HG03558 (cell line): ENCODE measurements at regions not wholly inside any gene's neighbourhood (a gene's known extent, or its start where the extent isn't known, plus 50 kb on each side); places are given as distances from the start of the nearest gene placed in this dataset.

ENCODE experiments used
- ATAC-seq: cut with Tn5 transposase; IDR thresholded peaks from one replicate; pipeline ENCODE4 v1.9.1; 2021; ENCODE audit warnings: moderate number of reproducible peaks; ENCODE audit not compliant: unreplicated experiment; ENCODE audit errors: extremely low read depth

DNA sequence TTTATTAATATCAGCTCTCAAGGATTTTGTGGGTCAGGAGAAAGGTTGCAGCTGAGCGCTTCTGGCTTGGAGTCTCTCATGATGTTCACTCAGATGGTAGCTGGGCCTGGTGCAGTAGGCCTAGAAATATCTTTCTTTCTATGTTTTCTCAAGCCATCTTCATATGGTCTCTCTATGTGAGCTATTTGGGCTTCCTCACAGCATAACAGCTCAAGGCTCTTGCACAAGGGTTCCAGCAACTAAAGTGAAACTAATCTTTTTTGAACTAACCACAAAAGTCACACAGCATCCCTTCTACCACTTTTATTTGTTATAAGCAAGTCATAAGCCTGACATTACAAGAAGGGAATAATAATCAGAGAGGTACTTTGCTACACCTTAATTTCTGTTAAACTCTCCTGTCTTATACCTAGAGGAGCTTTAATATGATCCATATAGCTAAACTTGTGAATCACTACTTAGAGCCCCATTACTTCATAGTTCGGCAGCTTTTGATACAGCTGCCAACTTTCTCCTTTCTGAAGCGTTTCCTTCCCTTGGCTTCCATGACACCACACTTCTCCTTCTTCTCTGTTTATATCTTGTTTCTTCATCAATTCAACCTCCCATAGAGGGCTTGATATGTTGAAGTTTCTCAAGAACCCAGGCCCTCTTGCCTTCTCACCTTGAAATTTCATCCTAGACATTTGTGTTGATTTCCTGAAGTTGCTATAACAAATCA, 720.2 kb downstream of the LTN1 start:
- no peak for ATAC-seq

DNA sequence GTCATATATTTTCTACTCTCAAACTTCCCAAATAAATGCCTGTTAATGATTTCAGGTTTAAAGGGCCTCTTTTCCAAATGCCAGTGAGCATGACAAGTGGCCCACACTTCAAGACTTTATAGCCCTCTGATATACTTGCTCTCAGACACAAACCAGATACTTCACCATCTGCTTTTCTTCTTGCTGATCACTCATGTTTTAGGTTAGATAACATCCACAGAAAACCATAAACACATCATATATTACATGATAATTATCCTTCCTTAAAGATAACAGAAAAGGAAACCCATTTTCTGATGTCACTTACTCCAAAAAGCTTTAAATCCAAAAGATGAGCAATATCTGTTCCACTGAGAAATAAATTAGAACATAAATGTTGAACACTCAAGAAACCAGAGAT, 723.5 kb downstream of the LTN1 start:
- no peak for ATAC-seq

DNA sequence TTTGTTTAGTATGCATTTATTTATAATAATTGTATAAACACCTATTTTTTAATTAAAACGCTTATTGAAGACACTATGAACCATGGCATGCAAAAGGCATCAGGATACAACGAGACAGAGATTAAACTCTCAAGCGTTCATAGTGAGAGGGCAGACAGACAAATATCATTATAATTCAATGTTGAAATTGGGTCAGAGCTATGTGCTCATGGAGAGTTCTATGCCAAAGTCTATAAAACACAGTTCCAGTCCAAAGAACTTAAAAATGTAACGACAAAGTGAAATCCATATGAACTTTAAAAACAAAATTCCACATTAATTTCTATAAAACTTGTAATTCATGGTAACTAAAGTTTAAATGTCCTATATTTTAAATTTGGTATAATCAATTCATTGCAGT, 724.0 kb downstream of the LTN1 start:
- no peak for ATAC-seq

DNA sequence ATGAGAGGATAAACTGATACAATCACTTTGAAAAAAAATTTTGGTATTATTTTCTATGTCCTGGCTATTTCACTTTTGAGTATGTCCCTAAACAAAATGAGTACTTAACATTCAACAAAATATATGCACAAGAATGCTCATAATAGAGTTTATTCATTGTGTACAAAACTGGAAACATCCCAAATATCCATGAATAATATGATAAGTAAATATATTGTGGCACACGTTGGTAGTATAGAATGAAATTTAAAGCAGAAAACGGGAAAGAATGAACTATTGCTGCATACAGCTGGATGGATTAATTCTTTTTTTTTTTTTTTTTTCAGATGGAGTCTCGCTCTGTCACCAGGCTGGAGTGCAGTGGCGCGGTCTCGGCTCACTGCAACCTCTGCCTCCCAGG, 725.2 kb downstream of the LTN1 start:
- ATAC-seq, result no peak

DNA sequence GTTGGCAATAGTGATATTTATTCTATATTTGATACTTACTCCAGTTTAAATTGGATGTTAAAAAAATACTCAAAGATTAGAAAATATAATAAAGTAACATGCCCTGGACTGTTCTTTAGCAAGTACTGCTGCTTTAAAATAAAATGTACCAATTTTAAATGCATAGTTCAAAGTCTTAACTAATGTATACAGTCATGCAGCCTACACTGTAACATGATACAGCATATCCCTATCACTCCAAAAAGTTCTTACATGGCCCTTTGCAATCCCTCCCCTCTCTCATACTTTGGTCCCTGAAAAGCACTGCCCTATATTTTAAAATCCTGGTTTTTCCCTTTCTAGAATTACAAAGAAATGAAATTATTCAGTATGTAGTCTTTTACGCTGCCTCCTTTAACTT, 726.6 kb downstream of the LTN1 start:
- ATAC-seq, result no peak

DNA sequence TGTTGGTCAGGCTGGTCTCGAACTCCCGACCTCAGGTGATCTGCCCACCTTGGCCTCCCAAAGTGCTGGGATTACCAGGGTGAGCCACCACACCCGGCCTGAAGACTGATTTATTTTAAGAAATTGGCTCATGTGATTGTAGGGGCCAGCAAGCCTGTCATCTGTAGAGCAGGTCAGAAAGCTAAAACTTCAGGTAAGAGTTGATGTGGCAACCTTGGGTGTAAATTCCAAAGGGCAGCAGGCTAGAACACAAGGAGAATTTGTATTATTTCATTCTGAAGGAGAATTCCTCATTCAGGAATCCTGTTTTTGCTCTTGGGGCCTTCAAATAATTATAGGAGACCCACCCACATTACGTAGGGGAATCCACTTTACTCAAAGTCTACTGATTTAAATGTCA, 728.7 kb downstream of the LTN1 start:
- no peak for ATAC-seq

DNA sequence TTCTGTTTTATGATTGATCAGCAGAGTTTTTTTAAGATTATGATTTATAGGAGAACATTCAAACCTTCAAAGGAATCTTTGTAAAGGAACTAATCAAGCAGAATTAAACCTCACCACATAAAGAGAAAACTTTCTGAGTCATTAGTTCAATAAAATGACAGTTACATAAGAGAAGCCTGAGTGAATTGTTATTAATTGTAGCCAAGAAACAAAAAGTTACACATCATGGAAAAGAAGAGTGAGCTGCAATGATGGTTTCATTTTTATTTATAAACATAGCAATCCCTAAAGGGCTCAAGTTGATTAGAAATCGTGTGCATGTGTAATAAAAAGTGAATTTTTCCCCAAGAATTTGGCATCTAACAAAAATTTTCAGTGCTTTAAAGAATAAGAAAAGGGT, 731.4 kb downstream of the LTN1 start:
- no peak for ATAC-seq

DNA sequence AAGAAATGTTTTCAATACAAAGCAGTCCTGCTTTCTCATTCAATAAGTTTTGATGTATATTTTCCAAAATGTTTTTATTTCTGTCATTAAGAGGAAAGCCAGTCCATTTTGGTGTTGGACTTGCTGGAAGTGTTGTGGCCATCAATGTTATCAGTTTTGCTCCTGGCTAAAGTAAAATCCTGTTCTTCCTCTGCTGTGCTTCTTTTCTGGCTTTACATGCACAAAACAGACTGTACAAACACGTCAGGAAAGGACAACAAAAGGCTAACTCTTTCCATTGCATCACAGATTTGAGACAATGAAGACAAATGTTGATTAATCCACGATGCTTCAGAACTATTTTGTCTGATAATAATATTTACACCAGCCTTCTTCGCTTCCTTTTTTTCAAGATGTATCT, 735.4 kb downstream of the LTN1 start:
- no peak for ATAC-seq

DNA sequence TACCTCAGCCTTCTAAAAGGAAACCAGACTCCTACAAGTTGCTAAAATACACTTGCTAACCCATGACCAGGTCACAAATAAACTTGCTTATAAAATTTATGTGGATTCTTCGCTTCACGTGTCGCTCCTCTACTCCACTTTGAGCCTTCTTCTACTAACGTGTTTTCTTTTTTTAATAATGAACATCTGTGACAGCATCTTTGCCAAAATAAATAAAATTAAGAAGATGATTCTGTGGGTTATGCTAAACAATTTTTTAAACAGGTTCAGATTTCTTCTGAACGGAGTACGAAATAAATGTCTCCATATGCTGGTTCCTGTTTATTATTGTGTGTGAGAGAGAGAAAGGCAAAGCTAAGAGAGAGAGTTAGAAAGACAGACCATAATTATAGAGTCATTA, 735.8 kb downstream of the LTN1 start:
- ATAC-seq, result no peak

DNA sequence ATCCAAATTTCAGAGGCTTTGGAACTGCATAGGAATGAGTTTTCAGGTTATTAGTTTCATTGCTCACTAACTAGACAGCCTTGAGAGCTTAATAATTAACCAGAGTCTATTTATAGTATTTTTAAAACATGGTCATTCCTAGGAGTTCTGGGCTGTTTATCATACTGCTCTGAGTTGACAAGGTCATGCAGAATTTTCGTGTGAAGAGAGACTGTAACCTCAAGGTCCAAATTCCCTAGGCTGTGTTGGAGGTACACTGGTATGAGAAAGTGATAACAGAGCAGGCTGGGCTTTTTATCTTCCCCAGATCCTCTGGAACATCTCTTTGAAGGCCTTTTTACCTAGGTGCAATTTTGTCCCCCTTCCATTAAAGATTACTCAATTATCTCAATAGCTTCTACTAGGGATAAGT, 736.3 kb downstream of the LTN1 start:
- no peak for ATAC-seq

DNA sequence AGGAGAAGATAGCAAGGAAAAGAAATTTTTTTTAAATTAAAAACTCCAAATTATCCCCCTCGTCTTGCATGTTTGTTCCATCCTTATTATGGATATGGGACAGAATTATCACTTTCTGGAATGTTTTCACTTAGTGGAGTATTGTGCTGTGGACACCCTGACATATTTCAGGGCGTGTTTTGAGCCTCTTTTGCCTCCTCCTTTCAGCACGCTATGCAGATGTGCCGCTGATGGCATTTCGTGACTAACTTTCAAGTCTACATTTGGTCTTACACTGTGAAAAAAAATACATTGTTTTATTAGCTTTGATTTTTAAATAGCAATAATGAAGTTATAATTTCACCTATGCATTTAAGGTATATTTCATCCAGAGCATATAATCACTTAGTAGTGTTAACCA, 738.7 kb downstream of the LTN1 start:
- no peak for ATAC-seq

DNA sequence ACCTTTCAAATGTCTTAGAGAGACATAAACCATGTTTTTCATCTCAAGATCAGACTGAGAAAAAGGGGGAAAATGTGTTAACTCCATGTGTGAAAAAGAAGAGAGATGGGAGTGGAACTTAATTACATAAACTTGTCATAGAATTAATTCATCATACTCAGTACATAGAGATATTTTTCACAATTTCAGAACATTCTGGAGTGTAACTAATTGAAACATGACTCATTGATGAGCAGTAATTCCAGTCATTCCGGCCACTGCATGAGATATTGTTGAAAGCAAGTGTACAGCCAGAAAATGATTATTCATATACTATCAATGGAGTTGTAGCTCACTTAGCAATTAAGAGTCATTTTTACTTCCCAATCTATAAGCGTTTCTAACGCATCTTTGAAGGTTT, 739.3 kb downstream of the LTN1 start:
- no peak for ATAC-seq

DNA sequence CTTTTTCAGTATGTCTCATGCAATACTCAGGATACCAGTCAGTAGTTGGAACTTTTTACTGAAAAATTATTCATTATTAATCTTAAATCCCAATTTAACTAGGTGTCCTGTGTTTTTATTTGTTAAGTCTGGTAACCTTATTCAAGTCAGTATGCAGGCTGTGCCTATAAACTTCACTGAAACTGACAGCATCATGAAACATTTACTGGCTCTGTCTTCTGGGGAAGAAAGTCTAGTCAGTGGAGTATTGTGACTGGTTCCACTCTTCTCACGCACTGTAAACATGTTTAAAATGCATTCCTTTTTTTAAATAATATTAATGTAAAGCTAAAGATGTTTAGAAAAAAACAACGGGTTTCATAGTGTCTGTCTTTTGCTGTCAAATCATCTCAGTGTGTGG, 739.7 kb downstream of the LTN1 start:
- no peak for ATAC-seq

DNA sequence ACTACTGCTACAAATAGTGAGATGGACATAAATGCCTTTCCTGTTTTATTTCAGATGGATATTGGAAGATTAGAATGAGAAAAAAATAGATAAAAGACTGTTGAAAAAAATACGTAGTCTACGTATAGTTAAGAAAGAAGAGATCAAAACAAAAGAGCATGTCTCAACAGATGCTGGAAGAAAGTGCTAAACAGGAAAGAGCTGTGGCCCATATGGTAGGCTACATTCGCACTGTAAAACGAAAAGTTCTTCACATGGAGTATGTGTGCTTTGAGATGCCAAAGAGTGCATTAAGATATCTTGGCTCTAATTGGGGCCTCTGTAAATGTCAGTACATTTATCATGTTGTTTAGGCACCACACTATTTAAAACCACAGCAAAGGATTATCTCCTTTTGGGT, 741.7 kb downstream of the LTN1 start:
- no peak for ATAC-seq

DNA sequence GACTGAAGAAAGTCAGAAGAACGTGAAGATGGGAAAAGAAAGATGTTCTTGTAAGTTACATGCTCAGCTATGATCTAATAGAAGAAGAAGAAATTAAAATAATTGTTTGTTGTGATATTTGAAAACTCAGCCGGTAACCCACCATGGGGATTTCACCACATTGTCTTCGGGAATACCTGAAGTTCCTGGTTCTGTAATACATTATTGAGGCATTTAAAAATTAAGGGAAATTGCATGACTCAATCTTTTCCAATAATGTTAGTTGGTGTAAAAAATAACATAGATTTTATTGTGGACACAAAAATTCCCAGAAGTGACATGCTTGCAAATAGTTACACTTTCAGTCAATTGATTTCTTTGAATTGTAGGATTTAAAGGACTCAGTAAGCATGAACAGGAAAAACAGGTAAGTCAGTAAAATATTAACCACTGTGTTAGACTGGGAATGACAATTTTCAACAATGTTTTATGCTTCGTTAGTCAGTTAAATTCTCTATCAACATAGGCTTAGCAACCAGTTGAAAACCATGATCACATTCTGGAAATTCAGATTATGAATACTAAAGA, 745.1 kb downstream of the LTN1 start:
- ATAC-seq, result no peak

DNA sequence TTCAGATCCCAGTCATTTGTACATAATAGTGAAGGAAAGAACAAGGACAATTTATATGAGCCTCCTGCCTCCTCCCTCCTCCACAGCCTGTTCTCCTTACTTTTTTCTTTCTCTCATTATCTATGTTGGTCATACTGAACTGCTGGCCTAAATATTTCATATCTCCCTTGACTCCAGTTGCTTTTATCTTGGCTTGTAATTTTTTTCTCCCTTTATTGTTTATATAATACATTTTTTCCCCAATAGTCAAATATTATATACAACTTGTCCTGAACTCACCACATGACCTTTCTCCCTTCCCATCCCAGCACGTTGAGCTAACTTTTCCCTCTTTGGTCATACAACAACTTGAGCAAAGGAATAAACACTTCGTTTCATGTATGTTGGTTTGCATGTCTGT, 752.1 kb downstream of the LTN1 start:
- ATAC-seq, result no peak

DNA sequence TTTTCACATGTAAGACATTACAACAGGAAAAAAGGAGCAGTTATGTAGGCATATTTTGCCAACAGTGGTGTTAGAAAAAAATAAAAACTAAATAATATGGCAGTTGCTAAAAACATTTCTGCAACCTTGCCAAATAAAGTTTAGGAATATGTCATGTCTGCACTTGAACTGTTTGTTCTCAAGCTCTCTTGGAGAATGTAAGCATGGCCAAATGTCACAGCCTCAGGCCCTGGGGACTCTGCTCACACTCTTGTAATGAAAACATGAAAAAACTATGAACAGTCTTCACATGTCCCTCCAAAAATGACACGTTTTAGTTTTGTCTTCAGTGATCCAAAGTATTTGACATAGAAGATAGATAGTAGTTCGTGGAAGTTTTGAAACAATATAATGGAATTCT, 753.3 kb downstream of the LTN1 start:
- no peak for ATAC-seq

DNA sequence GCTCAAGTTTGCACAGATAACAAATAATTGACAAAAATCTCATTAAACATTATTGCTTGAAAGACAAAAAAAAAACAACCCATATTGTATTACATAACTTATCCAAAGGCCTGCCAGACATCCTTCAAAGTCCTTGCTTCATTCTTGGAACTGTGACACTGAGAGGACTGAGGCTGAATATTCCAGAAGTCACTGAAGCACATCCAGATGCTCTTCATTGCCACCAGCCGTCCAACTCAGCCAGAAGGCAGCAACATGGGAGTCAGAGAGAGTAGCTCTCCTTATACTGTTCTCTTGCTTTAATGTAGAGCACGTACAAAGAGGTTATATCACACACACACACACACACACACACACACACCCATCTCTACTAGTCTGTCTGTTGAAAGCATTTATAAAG, 755.0 kb downstream of the LTN1 start:
- no peak for ATAC-seq

DNA sequence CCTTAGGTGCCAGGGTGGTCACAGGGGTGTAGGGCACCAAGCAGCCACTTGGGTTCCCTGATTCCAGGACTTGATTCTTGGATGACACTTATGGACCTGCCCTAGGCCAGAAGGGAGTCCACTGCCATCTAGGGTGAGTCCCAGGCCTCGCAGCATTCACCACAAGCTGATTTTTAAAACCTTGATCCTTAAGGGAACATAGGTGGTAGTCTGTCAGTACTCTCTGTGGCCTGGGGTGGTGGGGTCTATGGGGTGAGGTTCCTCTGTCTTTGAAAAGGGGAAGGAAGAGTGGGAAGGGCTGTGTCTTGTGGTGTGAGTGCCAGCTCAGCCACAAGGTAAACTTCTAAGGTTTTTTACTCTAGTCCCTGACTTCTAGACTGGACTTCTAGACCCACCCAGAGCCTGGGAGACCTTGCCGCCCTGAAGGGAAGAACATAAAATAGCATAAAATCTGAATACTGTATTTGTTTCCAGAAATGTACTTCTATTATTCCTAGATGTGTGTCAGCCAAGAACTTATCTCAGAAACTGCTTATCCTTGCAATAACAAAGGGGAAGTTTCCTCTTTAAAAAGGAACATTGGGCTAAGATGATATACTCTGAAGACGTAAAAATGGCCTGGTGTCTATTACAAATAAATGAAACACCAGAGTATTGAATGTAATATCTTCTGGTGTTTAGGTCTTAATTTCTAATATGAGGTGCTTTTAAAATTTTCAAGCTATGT, 757.3 kb downstream of the LTN1 start:
- ATAC-seq, result no peak

DNA sequence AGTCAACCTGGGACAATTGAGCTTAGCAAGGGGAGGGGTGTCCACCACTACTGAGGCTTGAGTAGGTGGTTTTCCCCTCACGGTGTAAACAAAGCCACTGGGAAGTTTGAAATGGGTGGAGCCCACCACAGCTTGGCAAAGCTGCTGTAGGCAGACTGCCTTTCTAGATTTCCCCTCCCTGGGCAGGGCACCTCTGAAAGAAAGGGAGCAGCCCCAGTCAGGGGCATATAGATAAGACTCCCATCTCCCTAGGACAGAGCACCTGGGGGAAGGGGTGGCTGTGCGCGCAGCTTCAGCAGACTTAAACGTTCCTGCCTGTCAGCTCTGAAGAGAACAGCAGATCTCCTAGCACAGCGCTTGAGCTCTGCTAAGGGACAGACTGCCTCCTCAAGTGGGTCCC, 758.4 kb downstream of the LTN1 start:
- ATAC-seq, result no peak

DNA sequence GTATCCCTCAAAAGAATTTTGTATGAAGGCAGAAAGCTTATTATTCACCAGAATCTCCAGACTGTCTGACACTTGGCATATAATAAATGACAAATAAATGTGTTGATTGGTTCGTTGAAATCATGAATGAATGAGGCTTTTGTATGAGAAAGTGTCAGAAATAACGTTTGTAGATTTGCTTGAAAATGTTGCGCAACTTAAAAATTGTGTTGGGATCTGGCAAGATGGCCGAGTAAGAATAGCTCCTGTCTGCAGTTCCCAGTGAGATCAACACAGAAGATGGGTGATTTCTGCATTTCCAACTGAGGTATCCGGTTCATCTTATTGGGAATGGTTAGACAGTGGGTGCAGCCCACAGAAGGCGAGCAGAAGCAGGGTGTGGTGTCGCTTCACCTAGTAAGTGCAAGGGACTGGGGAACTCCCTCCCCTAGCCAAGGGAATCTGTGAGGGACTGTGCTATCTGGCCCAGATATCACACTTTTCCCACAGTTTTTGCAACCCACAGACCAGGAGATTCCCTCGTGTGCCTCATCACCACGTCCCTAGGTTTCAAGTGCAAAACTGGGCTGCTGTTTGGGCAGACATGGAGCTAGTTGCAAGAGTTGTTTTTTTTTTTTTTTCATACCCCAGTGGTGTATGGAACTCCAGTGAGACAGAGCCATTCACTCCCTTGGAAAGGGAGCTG, 759.0 kb downstream of the LTN1 start:
- ATAC-seq, result no peak
